Ascending aorta (tissue), 2 donors: ENCODE measurements at regions not wholly inside any gene's neighbourhood (a gene's known extent, or its start where the extent isn't known, plus 50 kb on each side); places are given as distances from the start of the nearest gene placed in this dataset.
A peak's percentile ranks its signal among the peaks of the same experiment; 100 is the strongest.

Experiments used
- DNase-seq, 2 donors: peaks; one replicate each; pipeline ENCODE4 v3.0.0-alpha.2; 2019; ENCODE audit warnings: low spot score in 2 of 2
- H3K27ac ChIP-seq, 2 donors: fragments of 200-600 bp; sonication (generic); one replicate each; pipeline ENCODE4 v1.5.1; 2016 to 2017; ENCODE audit warnings: mild to moderate bottlenecking in 1 of 2
- H3K27me3 ChIP-seq: fragments of 200-600 bp; sonication (generic); one replicate; pipeline ENCODE4 v1.5.1; 2017
- H3K36me3 ChIP-seq, 2 donors: fragments of 200-600 bp; sonication (generic); one replicate each; pipeline ENCODE4 v1.5.1; 2016
- H3K4me1 ChIP-seq, 2 donors: fragments of 200-600 bp; sonication (generic); one replicate each; pipeline ENCODE4 v1.5.1; 2016 to 2017; ENCODE audit warnings: mild to moderate bottlenecking in 1 of 2
- H3K4me3 ChIP-seq, 2 donors: fragments of 200-600 bp; sonication (generic); one replicate each; pipeline ENCODE4 v1.5.1; 2016 to 2017; ENCODE audit warnings: mild to moderate bottlenecking in 1 of 2
- H3K9me3 ChIP-seq, 2 donors: fragments of 200-600 bp; sonication (generic); one replicate each; pipeline ENCODE4 v1.5.1; 2016
- intact Hi-C: fragments of 100-400 bp; cut with DNase I; formaldehyde crosslinking; loops from one replicate; pipeline ENCODE4 v1.15.1; 2023
- TF ChIP-seq, protein P1 (sequence below), 3 experiments: fragments of 200-600 bp in 2 of 3; fragments of 450-650 bp in 1 of 3; sonication (generic) in 2 of 3; IDR thresholded peaks; one replicate each; pipeline ENCODE4 v1.5.1; 2016 to 2019; ENCODE audit warnings: antibody characterized with exemption in 3 of 3, mild to moderate bottlenecking in 1 of 3, moderate library complexity in 1 of 3

DNA sequence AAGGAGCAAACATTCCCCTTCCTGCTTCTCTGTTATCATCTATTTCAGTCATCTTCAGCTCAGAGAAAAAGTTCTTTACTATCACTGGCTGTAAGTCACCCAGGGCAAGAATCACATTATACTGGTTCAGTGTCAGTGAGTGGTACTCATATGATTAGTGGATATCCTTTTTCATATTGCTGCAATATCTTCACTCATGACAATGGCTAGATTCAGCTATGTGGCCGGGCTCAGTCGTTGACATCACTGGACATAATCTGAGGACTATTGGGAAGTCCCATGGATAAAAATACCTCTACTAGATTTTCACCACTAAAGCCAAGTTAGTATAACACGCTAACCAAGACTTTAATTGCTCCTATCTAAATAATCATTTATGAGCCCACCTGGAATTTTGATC is 91.3 kb upstream of the UBE2E2 start:
- Histone ChIP-seq H3K27ac (no peak overlapping the region), H3K36me3 (no peaks in the 10 kb centered on the region), H3K27me3 (no peaks in the 10 kb centered on the region), H3K9me3 (no peaks in the 10 kb centered on the region), H3K4me3 (no peak overlapping the region), H3K4me1 (peaks cover 0 to 7% of the 10 kb centered on the region in 2 donors)
- TF ChIP-seq, protein P1, sequence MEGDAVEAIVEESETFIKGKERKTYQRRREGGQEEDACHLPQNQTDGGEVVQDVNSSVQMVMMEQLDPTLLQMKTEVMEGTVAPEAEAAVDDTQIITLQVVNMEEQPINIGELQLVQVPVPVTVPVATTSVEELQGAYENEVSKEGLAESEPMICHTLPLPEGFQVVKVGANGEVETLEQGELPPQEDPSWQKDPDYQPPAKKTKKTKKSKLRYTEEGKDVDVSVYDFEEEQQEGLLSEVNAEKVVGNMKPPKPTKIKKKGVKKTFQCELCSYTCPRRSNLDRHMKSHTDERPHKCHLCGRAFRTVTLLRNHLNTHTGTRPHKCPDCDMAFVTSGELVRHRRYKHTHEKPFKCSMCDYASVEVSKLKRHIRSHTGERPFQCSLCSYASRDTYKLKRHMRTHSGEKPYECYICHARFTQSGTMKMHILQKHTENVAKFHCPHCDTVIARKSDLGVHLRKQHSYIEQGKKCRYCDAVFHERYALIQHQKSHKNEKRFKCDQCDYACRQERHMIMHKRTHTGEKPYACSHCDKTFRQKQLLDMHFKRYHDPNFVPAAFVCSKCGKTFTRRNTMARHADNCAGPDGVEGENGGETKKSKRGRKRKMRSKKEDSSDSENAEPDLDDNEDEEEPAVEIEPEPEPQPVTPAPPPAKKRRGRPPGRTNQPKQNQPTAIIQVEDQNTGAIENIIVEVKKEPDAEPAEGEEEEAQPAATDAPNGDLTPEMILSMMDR (IDR thresholded peaks at IDR 0.05) = no peak
- no peak for DNase-seq
- intact Hi-C loops = no loop called here

DNA sequence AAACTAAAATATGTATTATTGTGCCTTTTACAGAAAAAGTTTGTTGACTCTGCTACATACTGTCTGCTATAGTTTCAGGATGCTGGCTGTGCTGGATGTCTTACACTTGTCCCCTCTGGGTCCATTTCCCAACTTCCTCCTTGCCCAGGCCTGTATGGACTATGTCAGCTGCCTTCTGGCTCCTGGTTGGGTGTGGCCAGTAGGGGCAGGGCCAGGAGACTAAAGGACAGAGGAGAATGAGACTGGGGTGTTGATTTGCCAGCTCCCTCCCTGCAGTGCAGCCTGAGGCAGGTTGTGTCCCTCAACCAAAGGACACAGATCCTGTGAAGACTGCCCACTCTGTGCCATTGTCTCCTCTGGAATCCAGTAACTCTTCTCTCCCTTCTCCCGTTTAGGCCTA is 90.6 kb upstream of the UBE2E2 start:
- intact Hi-C loops = no loop called here

DNA sequence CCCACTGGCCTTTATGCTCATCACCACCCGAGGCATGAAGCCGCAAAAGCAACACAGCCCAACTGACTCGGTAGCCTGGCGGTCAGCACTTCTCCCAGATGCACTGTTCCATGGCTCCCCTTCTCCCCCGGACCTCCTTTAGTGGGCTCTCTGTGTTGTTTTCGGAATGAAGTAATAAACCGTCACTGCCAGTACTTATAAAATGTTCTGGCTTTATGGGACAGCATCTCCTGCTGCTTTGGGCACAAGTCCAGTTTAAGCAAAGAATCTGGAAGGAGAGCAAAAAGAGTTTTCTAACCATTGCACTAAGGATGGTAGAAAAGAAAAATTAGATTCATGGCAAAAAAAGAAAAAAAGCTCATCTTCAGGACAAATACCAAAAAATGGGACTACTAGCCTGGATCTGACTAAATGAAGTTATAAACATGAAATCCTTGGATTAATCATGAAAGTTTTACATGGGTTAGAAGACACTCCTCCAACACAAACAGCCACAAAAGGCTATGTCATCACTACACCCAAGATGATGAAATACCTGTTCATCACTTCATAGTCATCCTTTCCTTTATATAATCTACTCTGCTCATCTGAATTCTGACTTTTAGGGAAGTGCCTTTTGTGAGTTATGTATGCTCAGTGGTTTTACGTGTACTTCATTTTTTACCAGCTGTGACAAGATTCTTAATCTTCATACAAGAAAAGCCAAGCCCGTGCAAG is 89.5 kb upstream of the UBE2E2 start:
- DNase-seq = no peak
- Histone ChIP-seq H3K9me3 (no peaks in the 10 kb centered on the region), H3K4me3 (peak overlapping the region in 1 of 2 donors; percentile 8), H3K27ac (no peak overlapping the region), H3K36me3 (no peaks in the 10 kb centered on the region), H3K27me3 (no peaks in the 10 kb centered on the region), H3K4me1 (peaks cover 0 to 10% of the 10 kb centered on the region in 2 donors)
- TF ChIP-seq, protein P1 (IDR thresholded peaks at IDR 0.05) = no peak
- intact Hi-C loops = no loop called here

More for the DNA sequence above, 90.6 kb upstream of the UBE2E2 start:
- no peaks in the 10 kb centered on the region for H3K9me3 ChIP-seq
- H3K4me1 ChIP-seq = peaks cover 0 to 10% of the 10 kb centered on the region in 2 donors
- no peaks in the 10 kb centered on the region for H3K27me3 ChIP-seq
- DNase-seq = no peak
- no peak overlapping the region for H3K4me3 ChIP-seq
- no peaks in the 10 kb centered on the region for H3K36me3 ChIP-seq
- no peak overlapping the region for H3K27ac ChIP-seq
- TF ChIP-seq, protein P1 (IDR thresholded peaks at IDR 0.05) = no peak

DNA sequence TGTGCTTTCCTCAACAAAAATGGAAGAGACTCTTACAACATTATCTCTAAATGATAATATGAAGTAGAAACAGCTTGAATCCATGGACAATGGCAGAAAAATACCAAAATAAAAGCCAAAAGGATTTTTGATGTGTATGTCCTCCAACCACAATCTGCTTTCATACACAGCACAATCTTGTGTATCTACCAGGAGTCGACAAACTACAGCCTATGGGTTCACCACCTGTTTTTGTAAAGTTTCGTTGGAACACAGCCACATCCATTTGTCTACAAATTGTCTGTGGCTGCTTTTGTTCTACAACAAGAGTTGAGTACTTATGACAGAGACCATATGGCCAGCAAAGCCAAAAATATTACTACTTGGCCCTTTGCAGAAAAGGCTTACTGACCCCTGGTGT is 88.7 kb upstream of the UBE2E2 start:
- Histone ChIP-seq H3K27ac (no peak overlapping the region), H3K4me3 (no peak overlapping the region), H3K9me3 (no peaks in the 10 kb centered on the region), H3K4me1 (peaks cover 0 to 10% of the 10 kb centered on the region in 2 donors), H3K27me3 (no peaks in the 10 kb centered on the region), H3K36me3 (no peaks in the 10 kb centered on the region)
- intact Hi-C loops = no loop called here
- DNase-seq = no peak
- TF ChIP-seq, protein P1 (IDR thresholded peaks at IDR 0.05) = no peak

DNA sequence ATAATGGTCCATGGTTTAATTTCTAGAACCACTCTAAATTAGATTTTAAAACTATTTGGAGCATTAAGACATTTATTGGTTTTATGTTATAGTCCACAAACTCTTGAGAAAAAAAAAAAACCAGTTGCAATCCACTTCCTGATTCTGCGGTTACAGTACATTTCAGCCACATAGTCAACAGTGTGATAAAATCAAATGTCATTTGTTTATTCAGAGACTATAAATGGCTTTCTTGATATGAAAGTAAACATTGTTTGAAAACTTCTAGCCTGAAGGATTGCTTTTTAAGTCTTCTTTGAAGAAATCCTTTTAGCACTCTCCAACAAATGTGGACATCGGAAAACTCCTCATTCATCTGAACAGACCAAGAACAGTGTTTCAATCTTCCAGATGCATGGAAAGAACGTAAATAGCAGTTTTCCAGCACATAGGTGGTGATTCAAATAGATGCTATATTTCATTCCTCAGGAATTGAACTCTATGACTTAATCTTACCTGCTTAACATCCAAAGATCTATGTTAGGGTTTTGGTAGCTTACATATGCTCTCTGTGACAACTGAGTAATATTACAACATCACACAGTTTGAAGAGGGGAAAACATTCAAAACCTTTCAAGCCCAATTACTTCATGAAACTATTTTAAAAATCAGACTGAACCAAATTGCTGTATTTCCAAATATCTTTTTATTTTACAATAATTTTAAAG is 87.8 kb upstream of the UBE2E2 start:
- Histone ChIP-seq H3K9me3 (no peaks in the 10 kb centered on the region), H3K4me3 (no peak overlapping the region), H3K4me1 (peaks cover 0 to 10% of the 10 kb centered on the region in 2 donors), H3K27ac (no peak overlapping the region), H3K36me3 (no peaks in the 10 kb centered on the region), H3K27me3 (no peaks in the 10 kb centered on the region)
- no peak for DNase-seq
- TF ChIP-seq, protein P1 (IDR thresholded peaks at IDR 0.05) = no peak
- intact Hi-C loops = no loop called here
